ENCODE measurements at regions not wholly inside any gene's neighbourhood (a gene's known extent, or its start where the extent isn't known, plus 50 kb on each side); places are given as distances from the start of the nearest gene placed in this dataset.

DNA sequence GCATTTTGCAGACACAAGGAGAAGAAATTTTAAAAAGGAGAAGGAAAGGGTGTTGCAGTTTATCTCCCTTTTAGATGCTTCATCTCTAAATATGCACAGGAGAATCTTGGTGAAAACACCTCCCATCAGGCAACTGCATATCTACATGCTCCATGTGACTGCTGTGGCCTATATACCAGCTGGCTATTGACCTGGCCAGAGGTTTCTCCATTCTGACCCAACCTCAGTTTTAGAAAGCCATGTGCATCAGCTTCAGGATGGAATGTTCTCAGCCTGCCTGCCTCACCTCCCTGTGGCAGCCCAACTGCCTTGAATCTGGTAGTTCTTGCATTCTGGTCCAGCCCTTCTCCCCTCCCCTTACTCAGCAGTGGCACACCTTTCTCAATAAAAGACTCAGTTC, 1958.8 kb upstream of the CELF4 start:
- Histone ChIP-seq H3K9ac (ENCODE audit: low read length) (no peak overlapping the region), H3K27ac (ENCODE audit: low read depth, low read length) (no peak overlapping the region)
- no peak for TF ChIP-seq EZH2phosphoT487 (conservative IDR thresholded peaks at IDR 0.05; ENCODE audit: low read length)
- TF ChIP-seq, protein P1, sequence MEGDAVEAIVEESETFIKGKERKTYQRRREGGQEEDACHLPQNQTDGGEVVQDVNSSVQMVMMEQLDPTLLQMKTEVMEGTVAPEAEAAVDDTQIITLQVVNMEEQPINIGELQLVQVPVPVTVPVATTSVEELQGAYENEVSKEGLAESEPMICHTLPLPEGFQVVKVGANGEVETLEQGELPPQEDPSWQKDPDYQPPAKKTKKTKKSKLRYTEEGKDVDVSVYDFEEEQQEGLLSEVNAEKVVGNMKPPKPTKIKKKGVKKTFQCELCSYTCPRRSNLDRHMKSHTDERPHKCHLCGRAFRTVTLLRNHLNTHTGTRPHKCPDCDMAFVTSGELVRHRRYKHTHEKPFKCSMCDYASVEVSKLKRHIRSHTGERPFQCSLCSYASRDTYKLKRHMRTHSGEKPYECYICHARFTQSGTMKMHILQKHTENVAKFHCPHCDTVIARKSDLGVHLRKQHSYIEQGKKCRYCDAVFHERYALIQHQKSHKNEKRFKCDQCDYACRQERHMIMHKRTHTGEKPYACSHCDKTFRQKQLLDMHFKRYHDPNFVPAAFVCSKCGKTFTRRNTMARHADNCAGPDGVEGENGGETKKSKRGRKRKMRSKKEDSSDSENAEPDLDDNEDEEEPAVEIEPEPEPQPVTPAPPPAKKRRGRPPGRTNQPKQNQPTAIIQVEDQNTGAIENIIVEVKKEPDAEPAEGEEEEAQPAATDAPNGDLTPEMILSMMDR (IDR thresholded peaks at IDR 0.05; ENCODE audit: insufficient read depth, low read length, poor library complexity, severe bottlenecking): no peak

DNA sequence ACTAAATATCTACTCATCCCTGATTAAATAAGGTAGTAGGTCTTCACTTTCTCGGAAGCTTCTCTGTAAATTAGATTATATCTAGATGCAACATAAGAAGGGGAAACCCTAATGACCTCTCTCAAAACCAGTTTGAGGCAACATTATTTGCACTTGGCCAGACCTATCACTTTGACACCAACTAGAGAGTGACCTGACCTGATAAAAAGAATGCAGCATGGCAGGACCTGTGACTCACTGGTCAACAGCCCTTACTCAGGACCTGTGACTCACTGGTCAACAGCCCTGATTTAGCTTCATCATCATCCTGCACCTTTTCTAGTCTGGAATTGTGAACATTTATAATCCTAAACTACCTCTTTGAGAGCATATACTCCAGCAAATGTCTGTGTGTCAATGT, 1957.7 kb upstream of the CELF4 start:
- Histone ChIP-seq H3K4me2 (ENCODE audit: low read depth, low read length, poor library complexity, severe bottlenecking) (no peak overlapping the region), H3K27ac (ENCODE audit: low read depth, low read length) (no peak overlapping the region)

More for the DNA sequence above, 1958.8 kb upstream of the CELF4 start:
- Histone ChIP-seq H2AFZ (ENCODE audit: low read depth, low read length, severe bottlenecking) (no peak overlapping the region), H3K9me2 (replicated peaks; ENCODE audit: insufficient read depth, low read length) (no peaks in the 10 kb centered on the region), H3K4me2 (ENCODE audit: low read depth, low read length, poor library complexity, severe bottlenecking) (no peak overlapping the region), H4K20me1 (ENCODE audit: low read depth, low read length) (no peaks in the 10 kb centered on the region), H3K79me2 (ENCODE audit: insufficient read depth, low read length) (no peaks in the 10 kb centered on the region), H3K36me3 (ENCODE audit: low read length) (no peaks in the 10 kb centered on the region), H3F3A (ENCODE audit: insufficient read depth) (no peaks in the 10 kb centered on the region), H3K4me3 (ENCODE audit: insufficient read depth, low read length, poor library complexity, severe bottlenecking) (no peak overlapping the region), H3K27me3 (ENCODE audit: low read length) (no peaks in the 10 kb centered on the region), H3K9me3 (ENCODE audit: insufficient read depth, low read length) (no peaks in the 10 kb centered on the region)

DNA sequence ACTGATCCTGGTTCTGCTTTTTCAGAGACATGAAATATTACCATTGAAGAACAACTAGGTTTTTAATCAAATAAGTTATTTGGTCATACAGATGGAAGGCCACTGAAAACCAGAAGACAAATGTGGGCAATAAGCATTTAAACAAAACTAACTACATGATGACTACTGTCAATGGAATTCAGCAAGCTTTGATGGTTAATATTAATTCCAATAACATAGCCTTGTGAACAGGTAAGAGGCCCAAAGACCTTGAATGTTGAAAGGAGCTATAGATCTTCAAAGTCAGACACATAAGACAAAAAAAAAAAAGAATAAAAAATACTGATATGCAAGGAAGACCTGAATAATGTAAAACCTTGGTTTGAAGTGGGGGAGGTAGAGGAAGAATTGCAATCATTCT, 1955.6 kb upstream of the CELF4 start:
- no peaks in the 10 kb centered on the region for H3K9me2 ChIP-seq (replicated peaks; ENCODE audit: insufficient read depth, low read length)
- H4K20me1 ChIP-seq (ENCODE audit: low read depth, low read length): no peaks in the 10 kb centered on the region
- no peaks in the 10 kb centered on the region for H3F3A ChIP-seq (ENCODE audit: insufficient read depth)
- TF ChIP-seq, protein P1 (IDR thresholded peaks at IDR 0.05; ENCODE audit: insufficient read depth, low read length, poor library complexity, severe bottlenecking): no peak
- TF ChIP-seq EZH2phosphoT487 (conservative IDR thresholded peaks at IDR 0.05; ENCODE audit: low read length): no peak
- no peak overlapping the region for H3K4me3 ChIP-seq (ENCODE audit: insufficient read depth, low read length, poor library complexity, severe bottlenecking)
- no peak overlapping the region for H2AFZ ChIP-seq (ENCODE audit: low read depth, low read length, severe bottlenecking)
- H3K79me2 ChIP-seq (ENCODE audit: insufficient read depth, low read length): no peaks in the 10 kb centered on the region
- no peaks in the 10 kb centered on the region for H3K36me3 ChIP-seq (ENCODE audit: low read length)
- no peak overlapping the region for H3K27ac ChIP-seq (ENCODE audit: low read depth, low read length)
- H3K4me2 ChIP-seq (ENCODE audit: low read depth, low read length, poor library complexity, severe bottlenecking): no peak overlapping the region
- H3K9ac ChIP-seq (ENCODE audit: low read length): no peak overlapping the region
- H3K9me3 ChIP-seq (ENCODE audit: insufficient read depth, low read length): no peaks in the 10 kb centered on the region
- no peaks in the 10 kb centered on the region for H3K27me3 ChIP-seq (ENCODE audit: low read length)

More for the DNA sequence above, 1957.7 kb upstream of the CELF4 start:
- H4K20me1 ChIP-seq (ENCODE audit: low read depth, low read length): no peaks in the 10 kb centered on the region
- no peaks in the 10 kb centered on the region for H3F3A ChIP-seq (ENCODE audit: insufficient read depth)
- no peaks in the 10 kb centered on the region for H3K36me3 ChIP-seq (ENCODE audit: low read length)
- H3K79me2 ChIP-seq (ENCODE audit: insufficient read depth, low read length): no peaks in the 10 kb centered on the region
- no peaks in the 10 kb centered on the region for H3K9me3 ChIP-seq (ENCODE audit: insufficient read depth, low read length)
- H2AFZ ChIP-seq (ENCODE audit: low read depth, low read length, severe bottlenecking): no peak overlapping the region
- no peak overlapping the region for H3K4me3 ChIP-seq (ENCODE audit: insufficient read depth, low read length, poor library complexity, severe bottlenecking)
- H3K9ac ChIP-seq (ENCODE audit: low read length): no peak overlapping the region
- no peak for TF ChIP-seq EZH2phosphoT487 (conservative IDR thresholded peaks at IDR 0.05; ENCODE audit: low read length)
- TF ChIP-seq, protein P1 (IDR thresholded peaks at IDR 0.05; ENCODE audit: insufficient read depth, low read length, poor library complexity, severe bottlenecking): no peak
- no peaks in the 10 kb centered on the region for H3K27me3 ChIP-seq (ENCODE audit: low read length)
- H3K9me2 ChIP-seq (replicated peaks; ENCODE audit: insufficient read depth, low read length): no peaks in the 10 kb centered on the region

Measured in SU-DHL-6 (cell line).